22Rv1 (cell line): ENCODE measurements at regions not wholly inside any gene's neighbourhood (a gene's known extent, or its start where the extent isn't known, plus 50 kb on each side); places are given as distances from the start of the nearest gene placed in this dataset.

Source experiments
- CTCF ChIP-seq: fragments of 450-650 bp; IDR thresholded peaks from 2 replicates; pipeline ENCODE4 v1.5.1; 2017; ENCODE audit warnings: mild to moderate bottlenecking
- ZFX ChIP-seq: fragments of 450-650 bp; IDR thresholded peaks from 2 replicates; pipeline ENCODE4 v1.6.1; 2017; ENCODE audit warnings: antibody characterized with exemption, borderline replicate concordance

- TF ChIP-seq CTCF (no peak), ZFX (no peak)
Observed at GRCh38 chr5:33367416-33367815, 73.3 kb upstream of the TARS1 start.
